Dedifferentiated amniotic fluid mesenchymal stem cell (primary cell): ENCODE measurements at regions not wholly inside any gene's neighbourhood (a gene's known extent, or its start where the extent isn't known, plus 50 kb on each side); places are given as distances from the start of the nearest gene placed in this dataset.

Experiments
- DNase-seq: peaks from one replicate; pipeline ENCODE4 v3.0.0-alpha.2; 2016; ENCODE audit errors: extremely low spot score

GRCh38 chr15:73001840-73002239, 50.4 kb upstream of the NEO1 start:
- DNase-seq: no peak

GRCh38 chr15:73000293-73000692, 52.0 kb upstream of the NEO1 start:
- DNase-seq: no peak

- DNase-seq: no peak
These were observed 52.7 kb upstream of the NEO1 start for GRCh38 chr15:72999586-72999985.

GRCh38 chr15:72998681-72999466, 53.4 kb upstream of the NEO1 start:
- no peak for DNase-seq

- no peak for DNase-seq
These were observed 54.0 kb upstream of the NEO1 start for GRCh38 chr15:72998226-72998625.

GRCh38 chr15:72995849-72996248, 56.4 kb upstream of the NEO1 start:
- DNase-seq: no peak

GRCh38 chr15:72994534-72995177, 57.6 kb upstream of the NEO1 start:
- no peak for DNase-seq

GRCh38 chr15:72992841-72993252, 59.4 kb upstream of the NEO1 start:
- DNase-seq: no peak

GRCh38 chr15:72991026-72991425, 61.2 kb upstream of the NEO1 start:
- no peak for DNase-seq

- DNase-seq: no peak
These were observed 68.3 kb upstream of the NEO1 start for GRCh38 chr15:72983801-72984545.

GRCh38 chr15:72982714-72983113, 69.5 kb upstream of the NEO1 start:
- no peak for DNase-seq

GRCh38 chr15:72980661-72981060, 71.6 kb upstream of the NEO1 start:
- DNase-seq: no peak

- no peak for DNase-seq
These were observed 72.5 kb upstream of the NEO1 start for GRCh38 chr15:72979791-72980190.

GRCh38 chr15:72979308-72979707, 73.0 kb upstream of the NEO1 start:
- no peak for DNase-seq

GRCh38 chr15:72978223-72978622, 74.0 kb upstream of the NEO1 start:
- no peak for DNase-seq

GRCh38 chr15:72972362-72972761, 79.9 kb upstream of the NEO1 start:
- no peak for DNase-seq

- no peak for DNase-seq
These were observed 80.5 kb upstream of the NEO1 start for GRCh38 chr15:72971766-72972165.

GRCh38 chr15:72970933-72971760, 81.1 kb upstream of the NEO1 start:
- no peak for DNase-seq

GRCh38 chr15:72968531-72968922, 83.7 kb upstream of the NEO1 start:
- no peak for DNase-seq

- DNase-seq: no peak
These were observed 84.3 kb upstream of the NEO1 start for GRCh38 chr15:72967811-72968530.

GRCh38 chr15:72967397-72967796, 84.9 kb upstream of the NEO1 start:
- DNase-seq: no peak
